HG02870 (cell line): ENCODE measurements at regions not wholly inside any gene's neighbourhood (a gene's known extent, or its start where the extent isn't known, plus 50 kb on each side); places are given as distances from the start of the nearest gene placed in this dataset.

Experiments
- ATAC-seq: cut with Tn5 transposase; IDR thresholded peaks from one replicate; pipeline ENCODE4 v1.9.1; 2021; ENCODE audit warnings: mild to moderate bottlenecking, moderate library complexity; ENCODE audit not compliant: unreplicated experiment

DNA sequence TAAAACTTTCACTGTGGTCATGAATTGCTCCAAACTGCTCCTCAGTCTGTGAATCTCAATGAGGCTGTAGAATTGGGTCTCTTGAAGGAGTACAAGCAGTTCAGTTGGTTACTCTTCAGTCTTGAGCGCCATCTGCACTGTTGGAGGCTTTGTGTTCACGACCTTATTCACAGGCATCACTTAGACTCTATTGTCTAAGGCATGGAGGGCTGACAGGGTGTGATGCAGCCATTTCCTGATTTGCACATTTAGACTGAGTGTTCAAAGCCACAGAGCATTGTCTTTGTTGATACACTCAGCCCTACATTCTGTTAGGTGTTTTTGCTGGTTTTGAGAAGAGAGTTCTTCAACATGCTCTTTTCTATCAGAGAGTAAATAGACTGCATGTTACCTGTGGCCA, 355.9 kb upstream of the RIOK2 start:
- ATAC-seq = no peak

DNA sequence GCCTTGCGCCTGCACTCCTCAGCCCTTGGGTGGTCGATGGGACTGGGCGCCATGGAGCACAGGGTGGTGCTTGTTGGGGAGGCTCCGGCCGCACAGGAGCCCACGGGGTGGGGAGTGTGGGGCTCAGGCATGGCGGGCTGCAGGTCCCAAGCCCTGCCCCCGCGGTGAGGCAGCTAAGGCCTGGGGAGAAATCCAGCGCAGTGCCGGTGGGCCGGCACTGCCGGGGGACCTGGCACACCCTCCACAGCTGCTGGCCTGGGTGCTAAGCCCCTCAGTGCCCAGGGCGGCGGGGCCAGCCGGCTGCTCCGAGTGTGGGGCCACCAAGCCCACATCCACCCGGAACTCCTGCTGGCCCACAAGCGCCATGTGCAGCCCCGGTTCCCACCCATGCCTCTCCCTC, 358.8 kb upstream of the RIOK2 start:
- ATAC-seq = no peak

DNA sequence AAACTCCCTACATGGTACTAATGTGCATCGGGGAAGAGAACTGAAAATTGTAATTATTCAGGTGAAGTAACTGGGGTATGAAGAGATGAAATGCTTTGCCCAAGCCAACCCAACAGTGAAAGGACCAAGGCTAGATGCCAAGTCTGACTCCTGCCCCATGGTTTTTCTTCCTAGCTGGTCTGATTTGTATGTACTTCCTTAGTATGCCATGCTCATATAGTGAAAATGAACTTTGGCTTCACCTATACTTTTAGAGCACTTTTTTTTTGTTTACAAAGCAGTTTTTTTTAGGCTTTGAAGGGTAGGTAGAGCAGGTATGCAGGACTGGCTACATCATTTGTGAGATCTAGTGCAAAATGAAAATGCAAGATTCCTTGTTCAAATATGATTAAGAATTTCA, 359.4 kb upstream of the RIOK2 start:
- ATAC-seq = no peak

DNA sequence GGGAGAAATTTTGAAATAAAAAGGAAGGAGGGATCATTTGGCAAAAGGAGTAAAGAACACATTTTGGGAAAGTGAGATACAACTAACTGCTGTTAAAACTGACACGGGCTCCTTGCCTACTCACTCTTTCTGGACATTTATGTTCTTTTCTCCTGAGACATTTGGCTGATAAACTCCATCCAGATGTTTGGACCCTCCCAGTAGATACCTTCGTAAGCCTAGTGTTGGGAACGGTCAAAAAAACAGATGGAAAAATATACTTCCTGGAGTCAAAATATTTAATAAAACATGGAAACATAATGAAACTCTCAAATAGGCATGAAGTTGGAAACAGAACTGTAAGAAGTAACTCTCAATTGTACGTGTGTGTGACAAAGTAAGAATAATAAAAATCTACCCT, 360.1 kb upstream of the RIOK2 start:
- ATAC-seq = no peak

DNA sequence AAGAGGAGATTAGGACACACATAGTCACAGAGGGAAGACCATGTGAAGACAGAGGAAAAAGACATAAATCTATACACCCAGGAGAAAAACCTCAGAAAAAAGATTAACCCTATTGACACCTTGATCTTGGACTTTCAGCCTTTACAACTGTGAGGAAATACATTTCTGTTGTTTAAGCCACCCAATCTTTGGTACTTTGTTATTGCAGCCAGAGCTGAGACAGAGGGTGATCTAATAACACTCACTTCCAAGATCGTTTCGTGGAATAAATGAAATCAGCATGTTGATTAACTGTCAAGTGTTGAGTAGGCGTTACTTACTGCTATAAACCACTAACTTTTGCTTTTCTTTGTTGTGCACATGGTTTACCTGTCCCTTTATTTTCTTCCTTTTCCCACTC, 361.2 kb upstream of the RIOK2 start:
- no peak for ATAC-seq

DNA sequence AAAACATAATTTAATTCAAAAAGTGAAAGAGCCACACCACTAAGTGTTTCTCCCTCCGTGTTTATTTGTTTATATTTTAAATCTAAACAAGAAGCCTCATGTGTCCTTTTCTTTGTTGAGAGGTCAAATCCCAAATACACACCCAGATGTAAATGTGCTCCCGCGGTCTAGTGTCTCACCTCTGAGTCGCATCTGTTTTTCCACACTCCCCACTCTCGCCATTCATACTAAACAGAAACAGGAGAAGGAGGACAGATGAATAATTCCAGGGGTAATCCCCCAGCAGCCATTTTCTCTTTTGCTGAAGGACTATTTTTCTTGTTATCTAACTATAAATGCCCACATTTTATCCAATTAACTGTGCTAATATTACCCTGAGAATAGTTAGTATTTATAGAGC, 361.6 kb upstream of the RIOK2 start:
- no peak for ATAC-seq

DNA sequence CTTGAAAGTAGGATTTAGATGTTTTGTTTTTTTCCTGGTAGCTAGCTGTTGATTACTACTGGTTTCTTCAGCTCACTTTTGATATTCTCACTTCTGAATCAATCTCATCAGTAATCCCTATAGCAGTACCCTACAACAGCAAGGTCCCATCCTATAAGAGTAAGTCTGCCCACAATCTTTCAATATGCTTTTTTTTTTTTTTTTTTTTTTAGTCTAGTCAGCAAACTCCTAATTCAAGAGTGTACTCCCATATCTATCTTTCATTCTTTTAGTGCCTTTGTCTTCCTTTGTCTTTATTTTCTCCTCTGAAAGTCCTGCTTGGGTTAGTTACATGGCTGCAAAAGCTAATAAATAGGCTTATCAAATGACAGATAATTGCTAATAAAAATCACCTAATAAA, 362.4 kb upstream of the RIOK2 start:
- no peak for ATAC-seq

DNA sequence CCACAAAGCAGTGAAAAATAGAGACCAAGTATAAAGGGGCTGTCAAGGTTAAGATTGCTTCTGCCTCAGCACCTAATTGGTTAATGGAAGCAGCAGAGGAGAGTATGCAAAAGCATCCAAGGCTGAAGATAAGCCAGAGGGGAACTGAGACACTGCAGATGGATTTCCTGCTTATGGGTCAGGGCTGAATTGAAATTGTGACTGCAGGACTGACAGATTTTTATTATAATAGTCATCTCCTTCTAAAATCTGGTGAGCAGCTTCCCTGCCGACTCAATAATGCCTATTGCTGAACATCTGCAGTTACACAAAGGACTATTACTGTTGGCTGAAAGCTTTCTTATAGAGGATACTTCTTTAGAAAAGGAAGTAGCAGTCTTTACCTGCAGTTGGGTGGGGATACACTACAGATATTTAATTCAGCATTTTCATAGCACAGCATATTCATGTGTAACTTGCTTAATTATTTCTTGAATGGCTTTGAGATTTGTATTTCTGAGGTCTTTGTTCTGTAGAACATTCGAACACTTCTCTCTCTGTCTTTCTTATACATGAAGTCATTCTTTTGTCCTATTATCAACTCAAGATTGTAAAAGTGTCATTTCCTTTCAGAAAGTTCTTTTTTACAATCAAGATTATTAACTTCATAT, 363.0 kb upstream of the RIOK2 start:
- no peak for ATAC-seq

DNA sequence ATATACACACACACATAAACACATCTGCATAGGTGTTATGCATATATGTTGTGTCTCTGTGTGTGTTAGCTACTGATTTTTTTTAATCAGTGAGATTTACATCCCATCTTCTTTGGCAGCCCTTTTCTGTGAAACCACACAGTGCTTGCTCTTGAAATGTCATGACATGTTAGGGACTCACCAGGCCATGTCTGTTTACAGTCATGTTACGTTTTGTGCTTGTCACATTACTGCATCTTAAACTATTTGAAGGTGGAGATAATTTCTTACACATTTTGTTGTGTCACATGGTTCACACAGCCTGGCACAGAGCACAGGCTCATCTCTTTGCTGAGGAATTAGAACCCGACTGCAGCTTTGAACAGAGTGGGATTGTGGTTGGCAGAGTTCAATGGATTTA, 364.4 kb upstream of the RIOK2 start:
- ATAC-seq = no peak

DNA sequence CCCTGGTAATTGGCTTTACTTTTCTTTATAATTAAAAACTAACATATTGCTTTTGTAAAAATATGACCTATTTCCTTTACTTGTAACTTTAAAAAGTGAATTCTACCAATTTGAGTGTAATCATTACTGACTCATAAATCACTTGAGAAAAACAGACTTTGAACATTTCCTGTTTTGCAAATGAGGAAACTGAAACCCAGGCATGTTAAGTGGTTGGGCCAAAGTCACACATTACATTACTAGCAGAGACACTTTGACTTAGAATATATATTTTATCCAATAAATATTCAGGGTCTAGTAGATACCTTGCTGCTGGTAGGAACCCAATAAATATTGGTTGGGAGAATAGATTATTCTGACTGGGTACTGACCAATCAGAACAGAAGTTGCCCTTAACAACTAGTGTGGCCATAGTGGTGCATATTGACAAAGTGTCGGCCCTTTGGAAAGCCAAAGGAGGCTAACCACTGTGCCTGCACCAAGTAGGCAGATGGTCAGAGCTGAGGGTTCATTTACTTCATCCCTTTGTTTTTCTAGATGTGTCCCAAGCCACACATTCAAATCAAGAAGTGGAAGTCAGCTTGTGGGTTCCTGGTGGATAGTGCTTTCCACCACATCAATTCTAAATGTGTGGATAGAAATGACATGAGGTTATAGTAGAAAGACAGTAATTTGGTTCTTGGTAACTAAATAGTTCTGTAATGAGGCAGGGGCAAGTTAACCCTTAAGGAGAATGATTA, 365.1 kb upstream of the RIOK2 start:
- ATAC-seq = peak; percentile 81

DNA sequence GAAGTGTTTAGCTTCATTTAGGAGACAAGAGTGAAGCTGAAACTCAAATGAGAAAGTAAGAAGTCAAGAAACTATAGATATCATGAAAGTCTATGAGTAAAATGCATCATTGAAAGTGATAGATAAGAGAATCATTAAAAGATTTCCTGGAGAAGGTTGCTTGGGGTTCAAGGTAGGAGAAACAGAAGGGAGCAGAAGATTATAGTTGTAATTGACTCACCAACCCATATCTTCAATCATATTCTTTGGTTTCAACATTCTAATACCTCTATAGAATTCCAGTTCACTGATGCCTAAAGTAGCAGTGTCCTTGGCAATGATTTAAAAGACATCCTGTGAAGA, 365.7 kb upstream of the RIOK2 start:
- ATAC-seq = no peak

DNA sequence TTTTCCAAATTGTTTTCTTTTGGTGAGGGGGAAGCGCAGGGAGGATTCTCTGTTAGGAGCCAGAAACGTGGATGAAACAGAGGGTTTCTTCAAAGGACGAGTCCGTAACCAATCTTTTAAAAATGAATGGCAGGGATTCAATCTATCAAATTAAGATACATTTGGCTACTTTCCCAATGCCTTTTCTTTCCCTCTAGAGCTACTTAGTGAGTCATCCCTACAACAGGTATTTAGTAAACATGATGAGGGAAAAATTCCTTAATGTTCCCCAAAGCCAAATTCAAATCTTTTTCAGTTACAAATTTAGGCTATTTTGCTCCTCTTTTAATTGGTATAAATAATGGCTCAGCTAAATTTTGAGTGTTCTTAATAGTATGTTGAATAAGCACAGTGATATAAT, 366.4 kb upstream of the RIOK2 start:
- no peak for ATAC-seq

DNA sequence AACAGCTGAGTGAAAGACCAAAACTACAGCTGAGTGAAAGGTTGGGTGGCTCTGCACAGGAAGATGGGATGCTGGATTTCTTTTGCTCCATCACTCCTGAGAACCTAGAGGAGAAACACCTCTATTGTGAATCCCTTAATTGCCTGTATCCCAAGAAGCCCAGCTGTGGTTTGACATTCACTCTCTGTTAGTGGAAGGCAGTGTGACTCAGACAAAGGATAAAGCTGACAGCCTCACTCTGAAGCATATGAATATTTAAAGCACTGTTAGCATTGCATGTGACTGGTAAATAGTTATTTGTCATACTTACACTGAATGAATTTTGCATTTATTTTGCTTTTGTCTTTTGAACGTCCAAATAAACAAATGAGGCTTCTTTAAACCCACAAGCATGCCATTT, 367.1 kb upstream of the RIOK2 start:
- no peak for ATAC-seq

DNA sequence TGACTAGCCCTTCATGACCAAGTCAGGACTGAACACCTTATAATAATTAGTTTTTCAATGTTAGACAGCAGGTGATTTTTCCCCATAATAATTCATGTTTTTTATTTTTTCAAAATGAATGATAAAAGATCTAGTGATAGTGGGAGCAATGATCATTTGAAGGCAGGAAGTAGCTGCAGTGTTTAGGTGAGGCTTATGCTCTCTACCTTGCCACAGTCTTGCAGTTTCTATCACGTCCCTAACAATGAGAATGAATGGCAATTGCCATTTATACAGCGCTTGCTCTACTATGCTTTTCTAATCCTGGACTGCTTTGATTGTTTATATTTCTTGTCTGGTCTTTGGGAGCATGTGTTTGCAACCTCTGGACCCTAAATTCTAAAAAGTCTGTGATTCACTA, 367.8 kb upstream of the RIOK2 start:
- ATAC-seq = no peak

DNA sequence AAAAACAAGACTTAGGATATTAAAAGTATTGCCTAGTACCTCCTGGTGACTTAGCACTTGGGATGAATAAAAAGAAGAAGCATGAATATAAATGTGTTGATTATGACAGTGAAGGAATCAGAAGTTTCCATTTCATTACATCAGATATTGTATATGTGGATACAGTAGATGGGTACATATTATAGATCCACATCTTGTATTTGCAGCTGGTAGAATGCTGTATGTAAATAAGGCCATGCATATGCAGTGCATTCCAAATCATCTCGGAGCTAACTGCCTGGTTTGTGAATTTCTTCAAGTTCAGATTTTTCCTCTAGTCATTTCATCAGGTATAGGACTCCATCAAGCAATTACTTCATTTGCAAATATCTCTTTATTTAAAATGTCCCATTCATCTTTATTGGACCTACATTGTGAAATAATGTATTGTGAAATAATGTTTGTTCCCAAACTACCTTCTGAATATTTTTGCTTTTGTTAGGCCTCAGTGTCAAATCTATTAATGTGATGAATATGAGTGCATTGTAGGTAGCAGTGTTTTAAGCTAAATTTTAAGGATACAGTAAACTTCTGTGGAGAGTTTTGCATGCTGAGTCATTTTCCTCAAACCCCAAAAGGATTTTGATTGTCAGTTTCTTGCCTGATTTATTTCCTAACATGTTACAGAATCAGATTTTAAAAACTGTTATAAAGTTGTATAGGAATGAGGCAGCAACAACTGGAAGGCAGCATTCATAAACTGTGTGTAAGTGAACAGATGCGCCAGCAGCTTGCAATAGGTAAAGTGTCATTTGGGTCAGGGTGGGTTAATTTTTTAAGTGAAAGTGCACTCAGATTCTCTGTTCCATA, 370.8 kb upstream of the RIOK2 start:
- ATAC-seq = no peak

DNA sequence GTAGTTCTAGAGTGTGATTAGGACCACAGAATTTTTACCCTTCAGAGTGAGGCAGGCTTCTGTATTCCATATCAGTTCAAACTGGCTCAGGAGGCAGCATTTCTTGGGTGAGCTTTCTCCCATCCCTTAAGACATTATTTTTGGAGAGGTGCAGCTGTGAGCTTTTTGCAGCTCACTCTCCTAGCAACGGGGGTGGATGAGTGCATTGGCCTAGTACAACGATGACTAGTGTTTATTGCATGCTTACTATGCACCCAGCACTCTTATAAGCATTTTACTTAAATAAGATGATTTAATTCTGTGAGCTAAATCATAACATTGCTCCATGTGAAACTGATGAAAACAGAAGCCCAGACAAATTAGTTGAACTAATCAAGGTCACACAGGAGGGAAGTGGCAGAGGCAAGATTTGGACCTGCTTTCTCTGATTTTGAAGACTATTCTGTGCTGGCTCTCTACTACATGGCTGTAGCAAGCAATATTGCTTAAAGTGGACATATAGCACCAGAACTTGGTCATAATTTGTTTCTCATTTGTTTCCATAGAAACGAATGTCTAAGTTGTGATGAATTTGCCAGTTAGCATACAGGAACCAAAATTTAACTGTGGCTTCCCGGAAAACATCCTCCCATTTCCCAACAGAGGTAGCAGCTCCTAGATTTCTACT, 372.1 kb upstream of the RIOK2 start:
- no peak for ATAC-seq

DNA sequence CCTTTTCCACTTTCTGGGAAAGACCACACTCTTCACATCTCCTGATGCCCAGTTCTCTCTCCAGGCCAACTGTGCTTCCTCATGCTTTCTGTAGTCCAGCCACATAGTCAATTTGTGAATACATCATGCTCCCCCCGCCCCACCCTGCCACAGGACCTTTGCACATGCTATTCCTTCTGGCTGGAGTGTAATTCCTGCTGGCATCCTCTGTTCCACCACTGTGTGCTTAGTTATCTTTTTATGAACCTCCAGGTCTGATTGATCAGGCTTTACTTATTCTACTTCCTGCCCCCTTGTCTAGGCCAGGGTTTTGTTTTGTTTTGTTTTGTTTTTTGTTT, 372.6 kb upstream of the RIOK2 start:
- no peak for ATAC-seq

DNA sequence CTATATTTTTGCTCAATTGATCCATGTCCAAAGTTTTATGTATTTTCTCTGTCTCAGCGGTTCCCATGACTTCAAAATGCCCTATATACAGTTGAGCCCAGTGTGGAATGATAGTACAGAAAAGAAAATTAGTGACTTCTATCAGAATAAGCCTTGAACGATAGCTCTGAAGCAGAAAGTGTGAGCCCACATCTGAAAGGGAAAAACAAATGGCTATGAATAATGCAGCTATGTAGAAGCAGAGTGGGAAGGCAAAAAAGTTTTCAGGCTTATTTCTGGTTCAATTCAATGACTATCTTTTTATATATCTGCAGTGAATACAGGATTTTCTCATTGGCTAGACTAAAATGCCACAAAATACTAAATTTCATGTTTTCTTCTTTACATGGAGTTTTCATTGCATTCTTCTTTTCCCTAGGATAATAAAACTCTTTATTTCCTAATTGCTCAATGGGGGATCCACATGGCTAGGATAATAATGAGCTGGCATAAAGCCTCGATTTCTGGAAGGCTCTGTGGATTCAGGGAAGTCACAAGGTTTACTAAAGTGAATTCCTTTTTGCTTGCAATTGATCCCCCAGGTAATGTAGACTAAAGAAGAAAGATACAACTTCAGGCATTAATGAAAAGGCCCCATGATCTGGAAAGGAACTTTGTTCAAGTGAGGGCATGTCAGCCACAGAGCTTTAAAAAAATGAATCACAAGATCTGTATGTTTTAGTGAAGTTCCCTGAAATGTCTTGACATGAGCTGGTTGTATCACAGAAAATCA, 377.0 kb upstream of the RIOK2 start:
- no peak for ATAC-seq

DNA sequence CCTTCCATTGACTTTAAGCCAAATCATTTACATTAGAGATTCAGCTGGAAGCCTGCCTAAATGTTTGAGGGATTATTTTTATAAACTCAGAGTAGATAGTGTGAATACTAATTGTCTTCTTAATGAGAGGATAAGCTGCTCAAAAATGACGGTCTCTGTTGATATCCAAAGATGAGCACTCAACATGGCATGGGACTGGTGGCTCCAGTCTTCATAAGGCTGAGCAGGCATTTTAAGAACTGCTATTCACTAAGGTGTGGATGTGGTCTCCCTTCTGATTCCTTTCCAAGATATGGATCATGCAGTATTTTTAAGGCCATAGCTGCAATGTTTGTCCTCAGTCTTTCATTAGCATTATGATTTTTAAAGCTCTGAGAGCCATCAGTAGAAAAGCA, 377.5 kb upstream of the RIOK2 start:
- ATAC-seq = no peak

DNA sequence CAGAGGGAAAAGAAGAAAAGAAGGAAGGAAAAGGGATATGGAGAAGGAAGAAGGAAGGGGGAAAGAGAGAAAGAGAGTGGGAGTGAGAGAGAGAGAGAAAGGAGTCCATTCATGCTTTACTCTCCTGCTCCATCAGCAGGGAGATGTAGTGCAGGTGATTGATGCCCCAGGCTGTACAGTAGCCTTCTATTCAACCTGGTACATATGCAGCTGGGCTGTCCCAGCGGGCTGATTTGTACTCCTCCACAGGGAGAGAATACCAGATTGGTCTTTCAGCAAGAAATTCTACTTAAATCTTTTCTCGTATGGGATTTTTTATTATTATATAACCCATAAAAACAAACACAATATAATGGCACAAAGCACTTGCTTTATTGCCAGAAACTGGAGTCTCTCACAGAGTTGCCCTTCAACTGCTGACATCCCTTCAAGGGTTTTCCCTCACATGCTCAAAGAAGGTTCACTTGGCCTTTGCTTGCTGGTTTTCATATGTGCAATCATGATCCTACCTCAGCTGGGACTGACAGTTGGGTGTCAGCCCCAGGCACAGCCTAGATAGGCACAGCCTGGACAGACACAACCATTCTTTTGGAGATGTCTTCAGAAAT, 380.1 kb upstream of the RIOK2 start:
- ATAC-seq = no peak

DNA sequence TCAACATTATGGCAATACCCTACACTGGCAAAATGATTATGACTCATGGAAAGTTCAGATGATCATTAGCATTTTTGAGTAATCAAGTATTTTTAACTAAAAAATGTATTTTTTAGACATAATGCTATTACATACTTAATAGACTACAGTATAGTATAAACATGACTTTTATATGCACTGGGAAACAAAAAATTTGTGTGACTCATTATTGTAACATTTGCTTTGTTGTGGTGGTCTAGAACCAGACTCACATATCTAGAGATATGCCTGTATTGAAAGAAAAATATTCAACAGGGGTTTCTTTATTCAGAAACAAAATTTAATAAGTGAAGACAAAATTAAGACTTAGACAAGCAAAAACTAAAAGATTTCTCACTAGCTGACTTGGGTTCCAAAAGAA, 385.3 kb upstream of the RIOK2 start:
- no peak for ATAC-seq
